ENCODE measurements at regions not wholly inside any gene's neighbourhood (a gene's known extent, or its start where the extent isn't known, plus 50 kb on each side); places are given as distances from the start of the nearest gene placed in this dataset.

- no peak for DNase-seq (ENCODE audit: low read depth)
- no peak overlapping the region for H3K4me3 ChIP-seq (ENCODE audit: low read depth, low read length)
- TF ChIP-seq CTCF (IDR thresholded peaks at IDR 0.05; ENCODE audit: low read depth, low read length, missing control alignments): no peak
These were observed 96.2 kb upstream of the SMC2 start for GRCh38 chr9:103997856-103998370.

- DNase-seq (ENCODE audit: low read depth): no peak
- H3K4me3 ChIP-seq (ENCODE audit: low read depth, low read length): no peak overlapping the region
- no peak for TF ChIP-seq CTCF (IDR thresholded peaks at IDR 0.05; ENCODE audit: low read depth, low read length, missing control alignments)
These were observed 94.6 kb upstream of the SMC2 start for GRCh38 chr9:103999375-104000062.

- no peak for TF ChIP-seq CTCF (IDR thresholded peaks at IDR 0.05; ENCODE audit: low read depth, low read length, missing control alignments)
- no peak overlapping the region for H3K4me3 ChIP-seq (ENCODE audit: low read depth, low read length)
- DNase-seq (ENCODE audit: low read depth): no peak
These were observed 84.3 kb upstream of the SMC2 start for GRCh38 chr9:104009826-104010225.

GRCh38 chr9:104022083-104022482, 72.0 kb upstream of the SMC2 start:
- DNase-seq (ENCODE audit: low read depth): no peak
- TF ChIP-seq CTCF (IDR thresholded peaks at IDR 0.05; ENCODE audit: low read depth, low read length, missing control alignments): no peak
- no peak overlapping the region for H3K4me3 ChIP-seq (ENCODE audit: low read depth, low read length)

- no peak for DNase-seq (ENCODE audit: low read depth)
- H3K4me3 ChIP-seq (ENCODE audit: low read depth, low read length): no peak overlapping the region
- no peak for TF ChIP-seq CTCF (IDR thresholded peaks at IDR 0.05; ENCODE audit: low read depth, low read length, missing control alignments)
These were observed 69.0 kb upstream of the SMC2 start for GRCh38 chr9:104025104-104025503.

GRCh38 chr9:104025945-104026344, 68.2 kb upstream of the SMC2 start:
- H3K4me3 ChIP-seq (ENCODE audit: low read depth, low read length): no peak overlapping the region
- no peak for DNase-seq (ENCODE audit: low read depth)
- no peak for TF ChIP-seq CTCF (IDR thresholded peaks at IDR 0.05; ENCODE audit: low read depth, low read length, missing control alignments)

GRCh38 chr9:104027295-104027694, 66.8 kb upstream of the SMC2 start:
- H3K4me3 ChIP-seq (ENCODE audit: low read depth, low read length): no peak overlapping the region

More at GRCh38 chr9:104027295-104027694, 66.8 kb upstream of the SMC2 start:
- no peak for TF ChIP-seq CTCF (IDR thresholded peaks at IDR 0.05; ENCODE audit: low read depth, low read length, missing control alignments)
- DNase-seq (ENCODE audit: low read depth): no peak

All from GM12864 (cell line).